DND-41 (cell line): ENCODE measurements at regions not wholly inside any gene's neighbourhood (a gene's known extent, or its start where the extent isn't known, plus 50 kb on each side); places are given as distances from the start of the nearest gene placed in this dataset.
A peak's percentile ranks its signal among the peaks of the same experiment; 100 is the strongest.

ENCODE experiments used
- ATAC-seq: fragments of 200-7000 bp; cut with Tn5 transposase; 3 replicates; pipeline ENCODE4 v1.9.1; 2021; ENCODE audit warnings: low read depth; ENCODE audit not compliant: insufficient read depth
- DNase-seq: peaks from one replicate; pipeline ENCODE4 v3.0.0-alpha.2; 2020
- H2AFZ ChIP-seq: 2 replicates; pipeline ENCODE4 v1.6.0; 2012; ENCODE audit warnings: low read depth, low read length
- H3K27ac ChIP-seq: 2 replicates; pipeline ENCODE4 v1.5.1; 2012; ENCODE audit warnings: low read length, inconsistent platforms
- H3K27me3 ChIP-seq: fragments of 200-600 bp; sonication (generic); 2 replicates; pipeline ENCODE4 v1.6.0; 2012; ENCODE audit warnings: low read length, mild to moderate bottlenecking, inconsistent platforms; ENCODE audit not compliant: insufficient read depth, poor library complexity
- H3K36me3 ChIP-seq: 2 replicates; pipeline ENCODE4 v1.5.1; 2012; ENCODE audit warnings: low read length, inconsistent platforms; ENCODE audit not compliant: insufficient read depth
- H3K4me1 ChIP-seq: 2 replicates; pipeline ENCODE4 v1.5.1; 2012; ENCODE audit warnings: mild to moderate bottlenecking, low read length; ENCODE audit not compliant: insufficient read depth
- H3K4me2 ChIP-seq: 2 replicates; pipeline ENCODE4 v1.6.0; 2012; ENCODE audit warnings: mild to moderate bottlenecking, moderate library complexity, low read length, inconsistent platforms; ENCODE audit not compliant: insufficient read depth
- H3K4me3 ChIP-seq, 2 experiments: fragments of 200-600 bp in 1 of 2; shearing (Covaris generic) in 1 of 2; 2 replicates each; pipeline ENCODE4 v1.5.1; 2012 to 2016; ENCODE audit warnings: inconsistent platforms in 2 of 2, low read length in 2 of 2, mild to moderate bottlenecking in 2 of 2, low read depth in 1 of 2, moderate library complexity in 1 of 2
- H3K79me2 ChIP-seq: 2 replicates; pipeline ENCODE4 v1.6.0; 2012; ENCODE audit warnings: low read length, inconsistent platforms; ENCODE audit not compliant: insufficient read depth
- H3K9ac ChIP-seq: 2 replicates; pipeline ENCODE4 v1.6.0; 2012; ENCODE audit warnings: low read depth, mild to moderate bottlenecking, inconsistent platforms, low read length, moderate library complexity
- H3K9me3 ChIP-seq: 2 replicates; pipeline ENCODE4 v1.5.1; 2012; ENCODE audit warnings: low read length, moderate library complexity, mild to moderate bottlenecking, inconsistent platforms; ENCODE audit not compliant: insufficient read depth, severe bottlenecking
- H4K20me1 ChIP-seq: 2 replicates; pipeline ENCODE4 v1.6.0; 2012; ENCODE audit warnings: low read length; ENCODE audit not compliant: insufficient read depth
- CTCF ChIP-seq: IDR thresholded peaks from 2 replicates; pipeline ENCODE4 v1.5.1; 2012; ENCODE audit warnings: borderline replicate concordance, low read length, moderate library complexity, mild to moderate bottlenecking; ENCODE audit not compliant: poor library complexity, severe bottlenecking; ENCODE audit errors: extremely low read depth
- EZH2 ChIP-seq: IDR thresholded peaks from 3 replicates; pipeline ENCODE4 v1.6.1; 2012; ENCODE audit warnings: borderline replicate concordance, low read depth, mild to moderate bottlenecking, moderate library complexity, low read length, inconsistent platforms; ENCODE audit not compliant: severe bottlenecking

GRCh38 chr2:45311559-45311958 lies 299.5 kb downstream of the SRBD1 start:
- DNase-seq (no peak), ATAC-seq (no peak)
- H3K36me3 ChIP-seq, result no peaks in the 10 kb centered on the region
- no peaks in the 10 kb centered on the region for H3K79me2 ChIP-seq
- no peak overlapping the region for H3K4me2 ChIP-seq
- no peaks in the 10 kb centered on the region for H3K4me1 ChIP-seq
- H3K9ac ChIP-seq, result no peak overlapping the region
- TF ChIP-seq EZH2, result no peak
- TF ChIP-seq CTCF, result no peak
- H3K27ac ChIP-seq, result no peak overlapping the region
- H3K4me3 ChIP-seq, result no peak overlapping the region
- no peaks in the 10 kb centered on the region for H3K27me3 ChIP-seq
- H2AFZ ChIP-seq, result no peak overlapping the region
- H4K20me1 ChIP-seq, result no peaks in the 10 kb centered on the region
- no peaks in the 10 kb centered on the region for H3K9me3 ChIP-seq

- Histone ChIP-seq H3K4me2 (no peak overlapping the region), H3K36me3 (no peaks in the 10 kb centered on the region), H2AFZ (no peak overlapping the region), H3K27me3 (no peaks in the 10 kb centered on the region), H3K4me1 (peaks cover under 1% of the 10 kb centered on the region; the same call in 1 of the 2 replicates), H3K4me3 (no peak overlapping the region), H3K79me2 (no peaks in the 10 kb centered on the region), H3K9ac (no peak overlapping the region), H4K20me1 (no peaks in the 10 kb centered on the region), H3K27ac (no peak overlapping the region), H3K9me3 (no peaks in the 10 kb centered on the region)
- TF ChIP-seq EZH2 (no peak), CTCF (no peak)
- DNase-seq (no peak), ATAC-seq (peak; percentile 27; the same call in 2 of the 3 replicates)
Observed at GRCh38 chr2:45307147-45307546, 297.9 kb upstream of the SIX2 start.

- H3K27ac ChIP-seq, result no peak overlapping the region
- no peak for DNase-seq
- no peaks in the 10 kb centered on the region for H3K79me2 ChIP-seq
- no peak overlapping the region for H2AFZ ChIP-seq
- no peak overlapping the region for H3K9ac ChIP-seq
- TF ChIP-seq CTCF (no peak), EZH2 (no peak)
- no peaks in the 10 kb centered on the region for H3K9me3 ChIP-seq
- no peaks in the 10 kb centered on the region for H4K20me1 ChIP-seq
- no peak overlapping the region for H3K4me3 ChIP-seq
- H3K36me3 ChIP-seq, result no peaks in the 10 kb centered on the region
- peaks cover 16% of the 10 kb centered on the region for H3K4me1 ChIP-seq
- H3K4me2 ChIP-seq, result no peak overlapping the region
- no peaks in the 10 kb centered on the region for H3K27me3 ChIP-seq
- ATAC-seq, result no peak
Observed at GRCh38 chr2:45305599-45305998, 296.3 kb upstream of the SIX2 start.
